OCI-LY1 (cell line): ENCODE measurements at regions not wholly inside any gene's neighbourhood (a gene's known extent, or its start where the extent isn't known, plus 50 kb on each side); places are given as distances from the start of the nearest gene placed in this dataset.

Experiments used
- H2AFZ ChIP-seq: fragments of 200-600 bp; sonication (generic), shearing (Covaris generic); 2 replicates; pipeline ENCODE4 v1.6.0; 2014; ENCODE audit warnings: antibody characterized with exemption, mild to moderate bottlenecking, low read length
- H3F3A ChIP-seq: fragments of 200-600 bp; sonication (generic), shearing (Covaris generic); 2 replicates; pipeline ENCODE4 v1.6.0; 2014; ENCODE audit warnings: mild to moderate bottlenecking, antibody characterized with exemption, low read length, moderate library complexity; ENCODE audit not compliant: insufficient read depth
- H3K27ac ChIP-seq: fragments of 200-600 bp; sonication (generic); 2 replicates; pipeline ENCODE4 v1.5.1; 2014; ENCODE audit warnings: low read length, mixed run types, mild to moderate bottlenecking, low read depth; ENCODE audit not compliant: poor library complexity, severe bottlenecking
- H3K27me3 ChIP-seq: fragments of 200-600 bp; sonication (generic); 2 replicates; pipeline ENCODE4 v1.6.0; 2014; ENCODE audit warnings: antibody characterized with exemption, mild to moderate bottlenecking, low read length, moderate library complexity; ENCODE audit not compliant: insufficient read depth
- H3K36me3 ChIP-seq: fragments of 200-600 bp; sonication (generic); 2 replicates; pipeline ENCODE4 v1.6.1; 2014; ENCODE audit warnings: mild to moderate bottlenecking, antibody characterized with exemption, low read length, moderate library complexity, mixed read lengths; ENCODE audit not compliant: insufficient read depth
- H3K4me1 ChIP-seq: fragments of 200-600 bp; sonication (generic); 2 replicates; pipeline ENCODE4 v1.5.1; 2014; ENCODE audit warnings: mild to moderate bottlenecking, low read length, moderate library complexity; ENCODE audit not compliant: insufficient read depth, severe bottlenecking
- H3K4me2 ChIP-seq: fragments of 200-600 bp; sonication (generic), shearing (Covaris generic); 2 replicates; pipeline ENCODE4 v1.6.1; 2014; ENCODE audit warnings: low read length
- H3K4me3 ChIP-seq: fragments of 200-600 bp; sonication (generic); 2 replicates; pipeline ENCODE4 v1.5.1; 2014; ENCODE audit warnings: low read length, low read depth, mild to moderate bottlenecking, mixed read lengths; ENCODE audit not compliant: poor library complexity, severe bottlenecking
- H3K79me2 ChIP-seq: fragments of 200-600 bp; shearing (Covaris generic); 2 replicates; pipeline ENCODE4 v1.6.1; 2016; ENCODE audit warnings: mixed run types, low read length, mixed read lengths; ENCODE audit not compliant: insufficient read depth
- H3K9ac ChIP-seq: fragments of 200-600 bp; sonication (generic), shearing (Covaris generic); 2 replicates; pipeline ENCODE4 v1.6.1; 2014; ENCODE audit warnings: mild to moderate bottlenecking, low read length, mixed read lengths
- H3K9me2 ChIP-seq: fragments of 200-600 bp; sonication (generic), shearing (Covaris generic); 2 replicates; pipeline ENCODE4 v1.6.1; 2014; ENCODE audit warnings: low read depth, mild to moderate bottlenecking, low read length, mixed read lengths
- H3K9me3 ChIP-seq: fragments of 200-600 bp; shearing (Covaris generic); 2 replicates; pipeline ENCODE4 v1.6.1; 2014; ENCODE audit warnings: low read length, mixed read lengths
- H4K20me1 ChIP-seq: fragments of 200-600 bp; sonication (generic), shearing (Covaris generic); 2 replicates; pipeline ENCODE4 v1.6.0; 2016; ENCODE audit warnings: mild to moderate bottlenecking, low read length; ENCODE audit not compliant: insufficient read depth
- EZH2 ChIP-seq: fragments of 200-600 bp; sonication (generic), shearing (Covaris generic); IDR thresholded peaks from 2 replicates; pipeline ENCODE4 v1.8.0; 2017; ENCODE audit warnings: borderline replicate concordance, mixed run types, mild to moderate bottlenecking, antibody characterized with exemption, low read length, moderate library complexity, mixed read lengths
- TF ChIP-seq, protein P1 (sequence below): fragments of 200-600 bp; sonication (generic), shearing (Covaris generic); IDR thresholded peaks from 2 replicates; pipeline ENCODE4 v1.5.1; 2017; ENCODE audit warnings: mild to moderate bottlenecking, antibody characterized with exemption, low read length, moderate library complexity, mixed read lengths

DNA sequence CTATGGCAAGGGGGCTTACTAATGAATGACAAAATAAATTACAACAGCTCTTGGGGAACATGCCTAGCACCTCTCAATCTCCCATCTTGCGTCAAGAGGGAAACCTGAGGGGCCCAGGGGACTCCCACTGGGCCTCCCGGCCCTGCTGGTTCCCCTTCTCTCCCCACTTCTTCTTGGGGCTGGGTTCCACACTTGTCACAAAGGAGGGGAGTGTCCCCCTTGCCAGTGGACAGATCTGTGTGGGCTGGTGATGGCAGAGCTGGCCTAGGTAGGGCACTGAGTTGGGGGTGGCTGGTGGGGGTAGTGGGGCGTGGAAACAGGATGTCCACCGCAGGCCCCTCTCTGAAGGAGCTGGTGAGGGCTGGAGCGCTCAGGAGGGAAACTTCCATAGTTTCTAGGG is 184.0 kb upstream of the HAAO start:
- H3F3A ChIP-seq: no peaks in the 10 kb centered on the region

DNA sequence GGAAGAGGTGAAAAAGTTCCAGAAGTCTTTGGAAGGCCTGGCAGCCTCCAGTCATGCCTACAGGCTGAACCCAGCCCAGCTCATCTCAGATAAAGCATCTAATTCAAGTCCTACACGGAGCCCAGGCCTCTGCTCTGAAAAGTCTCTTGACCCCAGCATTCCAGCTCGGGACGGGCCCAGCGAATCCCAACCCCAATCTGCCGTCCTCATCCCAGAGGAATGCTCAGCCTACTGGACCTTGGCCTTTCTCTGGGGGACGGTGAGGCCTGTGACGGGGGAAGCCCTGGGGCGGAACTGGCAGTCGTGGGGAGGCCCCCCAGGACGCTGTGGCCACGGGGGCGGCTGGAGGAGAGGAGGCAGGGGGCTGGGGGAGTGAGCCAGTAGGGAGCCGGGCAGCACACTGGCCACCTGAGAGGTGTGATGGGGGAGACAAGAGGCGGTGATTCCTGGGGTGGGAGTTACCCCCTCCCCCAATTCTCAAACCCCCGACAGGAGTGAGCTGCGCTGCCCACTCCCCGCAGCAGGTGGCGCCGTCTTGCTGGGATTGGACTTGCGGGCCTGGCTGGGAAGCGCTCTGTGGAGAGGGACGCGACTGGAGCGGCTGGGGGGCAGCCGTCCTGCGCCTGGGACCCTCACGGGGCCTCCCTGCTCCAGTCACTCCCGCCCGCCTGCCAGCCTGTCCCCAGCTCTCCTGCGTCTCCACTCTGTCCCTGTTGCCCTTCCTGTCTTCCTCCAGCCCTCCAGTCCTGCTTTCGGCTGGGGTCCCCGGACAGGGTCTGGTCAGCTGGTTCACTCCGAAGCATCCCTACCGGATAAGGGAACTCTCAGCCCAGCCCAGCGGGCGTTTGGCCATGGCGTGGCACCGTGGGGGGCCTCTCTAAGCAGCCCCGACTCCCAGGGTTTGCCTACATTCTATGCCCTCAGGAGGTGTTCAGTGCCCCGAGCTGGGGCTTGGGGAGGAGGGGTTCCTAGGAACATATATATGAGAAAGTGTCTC is 182.6 kb upstream of the HAAO start:
- no peaks in the 10 kb centered on the region for H3F3A ChIP-seq
- peaks cover 4% of the 10 kb centered on the region for H3K4me1 ChIP-seq
- H3K4me2 ChIP-seq: peak overlapping the region; percentile 37; the same call in 1 of the 2 replicates
- H3K9ac ChIP-seq: no peak overlapping the region
- TF ChIP-seq, protein P1, sequence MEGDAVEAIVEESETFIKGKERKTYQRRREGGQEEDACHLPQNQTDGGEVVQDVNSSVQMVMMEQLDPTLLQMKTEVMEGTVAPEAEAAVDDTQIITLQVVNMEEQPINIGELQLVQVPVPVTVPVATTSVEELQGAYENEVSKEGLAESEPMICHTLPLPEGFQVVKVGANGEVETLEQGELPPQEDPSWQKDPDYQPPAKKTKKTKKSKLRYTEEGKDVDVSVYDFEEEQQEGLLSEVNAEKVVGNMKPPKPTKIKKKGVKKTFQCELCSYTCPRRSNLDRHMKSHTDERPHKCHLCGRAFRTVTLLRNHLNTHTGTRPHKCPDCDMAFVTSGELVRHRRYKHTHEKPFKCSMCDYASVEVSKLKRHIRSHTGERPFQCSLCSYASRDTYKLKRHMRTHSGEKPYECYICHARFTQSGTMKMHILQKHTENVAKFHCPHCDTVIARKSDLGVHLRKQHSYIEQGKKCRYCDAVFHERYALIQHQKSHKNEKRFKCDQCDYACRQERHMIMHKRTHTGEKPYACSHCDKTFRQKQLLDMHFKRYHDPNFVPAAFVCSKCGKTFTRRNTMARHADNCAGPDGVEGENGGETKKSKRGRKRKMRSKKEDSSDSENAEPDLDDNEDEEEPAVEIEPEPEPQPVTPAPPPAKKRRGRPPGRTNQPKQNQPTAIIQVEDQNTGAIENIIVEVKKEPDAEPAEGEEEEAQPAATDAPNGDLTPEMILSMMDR: peak; percentile 79
- TF ChIP-seq EZH2: no peak
- H2AFZ ChIP-seq: no peak overlapping the region
- no peaks in the 10 kb centered on the region for H3K9me3 ChIP-seq
- H3K27me3 ChIP-seq: no peaks in the 10 kb centered on the region
- H3K4me3 ChIP-seq: no peak overlapping the region
- H3K9me2 ChIP-seq: no peaks in the 10 kb centered on the region
- no peaks in the 10 kb centered on the region for H4K20me1 ChIP-seq
- no peak overlapping the region for H3K27ac ChIP-seq
- no peaks in the 10 kb centered on the region; the same call in 1 of the 2 replicates for H3K36me3 ChIP-seq
- no peaks in the 10 kb centered on the region for H3K79me2 ChIP-seq

More for the DNA sequence above, 184.0 kb upstream of the HAAO start:
- Histone ChIP-seq H2AFZ (no peak overlapping the region), H4K20me1 (no peaks in the 10 kb centered on the region), H3K9me2 (no peaks in the 10 kb centered on the region), H3K27me3 (0 out of 2 replicates have a peak, but pooled peaks cover 5% of the 10 kb centered on the region), H3K4me2 (no peak overlapping the region), H3K36me3 (no peaks in the 10 kb centered on the region; the same call in 1 of the 2 replicates), H3K27ac (no peak overlapping the region), H3K79me2 (no peaks in the 10 kb centered on the region), H3K4me3 (no peak overlapping the region), H3K9me3 (no peaks in the 10 kb centered on the region), H3K4me1 (peaks cover 4% of the 10 kb centered on the region), H3K9ac (no peak overlapping the region)
- TF ChIP-seq, protein P1: no peak
- no peak for TF ChIP-seq EZH2

DNA sequence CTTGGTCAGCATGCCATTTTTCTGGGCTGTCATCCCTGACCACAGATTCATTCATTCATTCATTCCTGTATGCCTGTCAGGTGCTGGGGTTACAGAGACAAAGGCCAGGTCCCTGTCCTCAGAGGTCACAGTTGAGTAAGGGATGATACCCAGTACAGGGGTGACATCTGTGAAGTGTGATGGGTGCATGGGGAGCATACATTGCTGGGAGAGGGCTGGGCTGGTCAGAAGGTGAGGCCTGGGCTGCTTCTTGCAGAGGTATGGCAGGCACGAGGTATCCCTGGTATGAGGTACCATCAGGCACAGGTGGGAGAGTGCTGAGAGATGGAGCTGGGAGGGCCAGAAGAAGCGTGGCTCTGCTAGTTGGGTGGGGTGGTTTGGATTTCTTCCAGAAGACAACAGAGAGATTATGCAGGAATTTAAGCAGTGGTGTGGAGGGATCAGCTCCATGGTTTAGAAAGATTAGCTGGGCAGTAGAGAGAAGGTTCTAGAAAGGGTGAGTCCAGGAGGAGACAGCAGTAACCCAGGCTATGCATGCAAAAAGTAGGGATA is 181.9 kb upstream of the HAAO start:
- Histone ChIP-seq H2AFZ (no peak overlapping the region), H3K36me3 (no peaks in the 10 kb centered on the region; the same call in 1 of the 2 replicates), H3K9ac (no peak overlapping the region), H3K4me3 (no peak overlapping the region), H3K9me3 (no peaks in the 10 kb centered on the region), H3K27ac (no peak overlapping the region), H3K9me2 (no peaks in the 10 kb centered on the region), H4K20me1 (no peaks in the 10 kb centered on the region), H3F3A (no peaks in the 10 kb centered on the region), H3K79me2 (no peaks in the 10 kb centered on the region), H3K4me1 (peaks cover 4% of the 10 kb centered on the region), H3K4me2 (no peak overlapping the region), H3K27me3 (no peaks in the 10 kb centered on the region)
- TF ChIP-seq, protein P1: no peak
- TF ChIP-seq EZH2: no peak
